HG02642 (cell line): ENCODE measurements at regions not wholly inside any gene's neighbourhood (a gene's known extent, or its start where the extent isn't known, plus 50 kb on each side); places are given as distances from the start of the nearest gene placed in this dataset.
"Not testable (repeated sequence)": the region's sequence is repeated elsewhere in the genome, so short reads cannot be mapped to it uniquely, and the experiment has no call there.

Source experiments
- ATAC-seq: cut with Tn5 transposase; IDR thresholded peaks from one replicate; pipeline ENCODE4 v1.9.1; 2021; ENCODE audit warnings: mild to moderate bottlenecking; ENCODE audit not compliant: unreplicated experiment, poor library complexity

DNA sequence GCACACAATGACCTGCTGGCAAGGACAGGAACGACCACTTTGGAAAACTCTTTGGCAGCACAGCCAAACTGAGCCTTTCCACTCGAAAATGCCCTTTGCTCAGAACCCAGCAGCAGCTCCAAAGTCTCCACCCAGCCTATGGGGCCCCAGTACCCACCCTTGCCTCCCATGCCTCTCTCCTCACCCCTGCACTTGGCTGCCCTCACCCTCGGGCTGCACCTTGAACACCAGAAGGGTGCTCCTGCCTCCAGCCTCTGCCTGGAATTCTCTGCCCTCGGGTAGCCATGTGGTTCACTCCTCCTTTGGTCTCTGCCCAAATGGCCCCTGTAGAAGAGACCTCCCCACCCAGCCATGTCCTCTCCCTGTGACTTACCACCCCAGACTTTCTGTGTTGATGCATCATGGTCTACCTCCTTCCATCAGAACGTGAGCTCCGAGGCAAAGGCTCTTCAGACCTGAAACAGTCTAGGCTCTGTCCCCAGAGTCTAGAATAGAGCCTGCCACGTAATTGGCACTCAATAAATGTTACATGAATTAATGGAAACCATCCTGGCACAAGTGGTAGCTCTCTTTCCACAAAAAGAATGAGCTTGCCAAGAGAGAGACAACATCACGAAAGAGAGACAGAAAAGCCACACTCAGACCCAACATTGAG lies 68.5 kb upstream of the METTL9 start:
- ATAC-seq = not testable (repeated sequence)

DNA sequence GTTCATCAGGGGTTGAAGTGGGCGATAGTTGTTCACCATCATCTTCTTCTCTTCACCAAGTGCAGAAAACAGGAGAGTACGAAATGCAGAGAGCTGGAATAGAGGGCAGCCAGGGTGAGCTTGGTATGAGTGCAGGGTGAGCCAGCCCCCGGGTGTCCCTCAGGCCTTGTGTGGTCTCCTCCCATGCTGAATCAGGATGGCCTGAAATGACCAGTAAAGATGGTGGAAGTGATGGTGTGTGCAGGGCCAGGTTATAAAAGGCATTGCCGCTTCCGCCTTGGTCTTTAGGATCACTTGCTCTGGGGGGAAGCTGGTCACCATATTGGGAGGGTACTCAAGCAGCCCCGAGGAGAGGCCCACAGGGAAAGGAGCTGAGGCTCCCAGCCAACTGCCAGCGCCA lies 66.4 kb upstream of the METTL9 start:
- not testable (repeated sequence) for ATAC-seq

DNA sequence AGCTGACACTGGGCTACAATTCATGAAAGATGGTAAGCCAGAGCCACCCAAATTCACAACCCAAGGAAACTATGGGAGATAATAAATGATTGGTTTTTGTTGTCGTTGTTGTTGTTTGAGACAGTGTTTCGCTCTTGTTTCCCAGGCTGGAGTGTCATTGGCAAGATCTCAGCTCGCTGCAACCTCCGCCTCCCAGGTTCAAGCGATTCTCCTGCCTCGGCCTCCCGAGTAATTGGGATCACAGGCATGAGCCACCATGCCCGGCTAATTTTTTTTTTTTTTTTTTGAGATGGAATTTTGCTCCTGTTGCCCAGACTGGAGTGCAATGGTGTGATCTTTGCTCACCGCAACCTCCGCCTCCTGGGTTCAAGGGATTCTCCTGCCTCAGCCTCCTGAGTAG lies 65.9 kb upstream of the METTL9 start:
- not testable (repeated sequence) for ATAC-seq

DNA sequence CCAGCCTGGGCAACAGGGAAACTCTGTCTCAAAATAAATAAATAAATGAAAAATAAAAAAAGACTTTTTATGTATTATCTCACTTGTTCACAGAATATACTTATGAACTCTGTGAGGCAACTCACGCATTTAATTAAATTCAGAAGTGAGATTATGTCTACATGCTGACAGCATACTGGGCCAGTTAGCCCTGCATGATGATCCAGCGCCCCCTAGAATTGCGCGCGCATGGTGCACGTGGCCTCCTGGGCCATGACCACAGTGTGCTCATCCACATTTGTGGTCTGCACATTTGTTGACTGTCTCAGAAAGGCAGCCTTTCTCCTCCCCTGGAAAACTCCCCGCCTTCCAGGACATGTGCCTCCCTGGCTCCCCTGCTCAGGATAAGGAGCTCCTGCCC lies 64.8 kb upstream of the METTL9 start:
- not testable (repeated sequence) for ATAC-seq

DNA sequence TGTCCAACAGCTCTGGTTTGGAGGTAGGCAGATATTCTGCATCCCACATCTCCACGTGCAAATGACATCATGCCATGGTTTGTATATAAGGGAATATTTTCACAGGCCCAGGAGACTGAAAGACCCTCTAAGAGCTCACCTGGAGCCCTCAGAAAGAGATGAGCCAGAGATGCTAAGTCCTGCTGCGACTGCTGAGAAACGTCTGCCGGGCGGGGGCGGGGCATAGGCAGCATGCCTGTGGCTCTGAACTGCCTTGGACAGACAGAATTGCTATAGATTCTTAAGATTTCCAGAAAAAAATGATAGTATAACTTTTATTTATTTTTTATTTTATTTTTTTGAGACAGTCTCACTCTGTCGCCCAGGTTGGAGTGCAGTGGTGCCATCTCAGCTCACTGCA lies 64.2 kb upstream of the METTL9 start:
- not testable (repeated sequence) for ATAC-seq

DNA sequence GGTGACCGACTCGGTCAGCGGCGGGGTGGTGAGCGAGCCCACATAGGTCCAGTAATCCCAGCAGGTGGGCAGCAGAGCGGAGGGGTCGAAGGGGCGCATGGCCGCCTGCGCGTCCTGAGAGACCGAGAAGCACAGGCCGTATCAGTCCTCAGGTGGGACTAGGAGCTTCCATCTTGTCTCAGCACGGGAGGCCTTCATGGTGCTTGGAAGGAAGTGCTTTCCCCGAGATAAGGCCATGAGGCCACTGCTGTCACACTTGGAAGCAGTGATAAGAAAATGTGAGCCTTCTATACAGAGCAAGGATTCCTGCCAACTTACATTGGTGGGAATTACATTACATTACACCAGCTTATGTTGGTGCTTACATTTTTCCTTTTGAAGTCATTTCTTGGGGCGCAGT lies 62.6 kb upstream of the METTL9 start:
- ATAC-seq = not testable (repeated sequence)

DNA sequence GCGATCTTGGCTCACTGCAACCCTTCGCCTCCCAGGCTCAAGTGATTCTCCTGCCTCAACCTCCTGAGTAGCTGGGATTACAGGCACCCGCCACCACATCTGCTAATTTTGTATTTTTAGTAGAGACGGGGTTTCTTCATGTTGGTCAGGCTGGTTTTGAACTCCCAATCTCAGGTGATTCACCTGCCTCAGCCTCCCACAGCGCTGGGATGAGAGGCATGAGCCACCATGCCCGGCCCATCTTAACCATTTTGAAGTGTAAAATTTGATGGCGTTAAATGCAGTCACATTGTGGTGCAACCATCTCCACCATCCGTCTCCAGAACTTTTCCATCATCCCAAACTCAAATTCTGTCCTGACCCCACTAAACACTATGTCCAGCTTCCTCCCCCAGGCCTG lies 61.8 kb upstream of the METTL9 start:
- not testable (repeated sequence) for ATAC-seq

DNA sequence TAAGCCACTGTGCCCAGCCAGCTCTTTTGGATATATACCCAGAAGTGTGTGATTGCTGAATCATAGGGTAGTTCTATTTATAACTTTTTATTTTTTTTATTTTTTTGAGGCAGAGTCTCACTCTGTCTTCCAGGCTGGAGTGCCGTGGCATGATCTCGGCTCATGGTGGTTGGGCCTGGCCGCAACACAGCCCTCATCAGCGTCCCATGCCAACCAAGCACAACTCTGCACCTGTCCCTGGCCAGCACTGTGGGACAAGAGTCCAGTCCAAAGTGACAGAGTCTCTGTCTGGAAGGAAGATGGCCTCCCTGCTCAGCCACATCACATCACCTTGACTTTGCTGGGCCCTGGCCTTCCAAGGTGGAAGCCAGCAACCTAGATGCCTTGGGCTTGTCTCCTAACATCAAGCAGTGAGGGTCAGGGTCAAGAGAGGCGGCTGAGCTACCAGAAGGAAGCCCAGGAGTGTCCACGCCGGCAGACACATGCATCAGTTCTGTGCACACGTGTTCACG lies 60.2 kb upstream of the METTL9 start:
- not testable (repeated sequence) for ATAC-seq

DNA sequence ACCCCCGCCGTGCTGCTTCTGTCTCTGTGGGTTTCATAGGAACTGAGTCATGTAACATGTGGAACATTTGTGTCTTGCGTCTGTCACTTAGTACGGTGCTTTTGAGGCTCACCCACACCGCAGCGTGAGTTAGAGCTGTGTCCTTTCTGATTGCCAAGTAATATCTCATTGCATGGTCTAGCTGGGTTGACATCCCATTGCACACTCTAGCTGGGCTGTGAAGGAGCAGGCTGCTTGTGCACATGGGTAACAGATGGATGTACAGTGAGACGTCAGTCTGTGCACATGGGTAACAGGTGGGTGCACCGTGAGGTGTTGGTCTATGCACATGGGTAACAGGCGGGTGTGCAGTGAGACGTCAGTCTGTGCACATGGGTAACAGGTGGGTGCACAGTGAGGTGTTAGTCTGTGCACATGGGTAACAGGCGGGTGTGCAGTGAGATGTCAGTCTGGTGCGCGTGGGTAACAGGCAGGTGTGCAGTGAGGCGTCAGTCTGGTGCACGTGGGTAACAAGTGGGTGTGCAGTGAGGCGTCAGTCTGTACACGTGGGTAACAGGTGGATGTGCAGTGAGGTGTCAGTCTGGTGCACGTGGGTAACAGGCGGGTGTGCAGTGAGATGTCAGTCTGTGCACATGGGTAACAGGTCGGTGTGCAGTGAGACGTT lies 58.5 kb upstream of the METTL9 start:
- ATAC-seq = peak; percentile 64

DNA sequence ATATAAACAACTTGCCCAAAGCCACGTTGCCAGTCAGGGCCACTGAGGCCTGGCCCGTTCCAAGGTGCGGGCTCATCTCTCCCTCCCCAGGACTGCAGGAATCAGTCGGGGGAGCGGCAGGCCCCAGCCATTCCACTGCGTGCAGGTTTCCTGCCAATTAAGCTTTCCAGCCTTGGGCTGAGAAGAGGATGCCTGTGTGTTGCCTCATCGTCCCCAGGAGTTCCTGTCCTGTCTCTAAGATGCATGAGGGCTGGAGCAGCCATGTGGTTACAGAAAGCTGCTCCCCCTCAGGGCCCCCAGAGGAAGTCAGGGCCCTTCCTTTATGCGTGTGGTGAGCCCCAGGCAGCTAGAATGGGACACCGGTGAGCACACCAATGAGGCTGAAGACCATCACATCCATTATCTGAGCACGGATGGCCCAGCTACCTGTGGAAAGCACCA lies 57.7 kb upstream of the METTL9 start:
- ATAC-seq = peak; percentile 38

DNA sequence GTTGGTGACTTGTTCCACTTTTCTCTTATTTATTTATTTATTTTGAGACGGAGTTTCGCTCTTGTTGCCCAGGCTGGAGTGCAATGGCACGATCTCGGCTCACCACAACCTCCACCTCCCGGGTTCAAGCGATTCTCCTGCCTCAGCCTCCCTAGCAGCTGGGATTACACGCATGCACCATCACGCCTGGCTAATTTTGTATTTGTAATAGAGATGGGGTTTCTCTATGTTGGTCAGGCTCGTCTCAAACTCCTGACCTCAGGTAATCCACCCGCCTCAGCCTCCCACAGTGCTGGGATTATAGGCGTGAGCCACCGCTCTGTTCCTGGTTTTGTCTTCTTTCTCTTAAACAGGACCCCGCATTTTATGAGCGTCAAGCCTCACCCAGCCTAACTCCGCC lies 57.3 kb upstream of the METTL9 start:
- not testable (repeated sequence) for ATAC-seq

DNA sequence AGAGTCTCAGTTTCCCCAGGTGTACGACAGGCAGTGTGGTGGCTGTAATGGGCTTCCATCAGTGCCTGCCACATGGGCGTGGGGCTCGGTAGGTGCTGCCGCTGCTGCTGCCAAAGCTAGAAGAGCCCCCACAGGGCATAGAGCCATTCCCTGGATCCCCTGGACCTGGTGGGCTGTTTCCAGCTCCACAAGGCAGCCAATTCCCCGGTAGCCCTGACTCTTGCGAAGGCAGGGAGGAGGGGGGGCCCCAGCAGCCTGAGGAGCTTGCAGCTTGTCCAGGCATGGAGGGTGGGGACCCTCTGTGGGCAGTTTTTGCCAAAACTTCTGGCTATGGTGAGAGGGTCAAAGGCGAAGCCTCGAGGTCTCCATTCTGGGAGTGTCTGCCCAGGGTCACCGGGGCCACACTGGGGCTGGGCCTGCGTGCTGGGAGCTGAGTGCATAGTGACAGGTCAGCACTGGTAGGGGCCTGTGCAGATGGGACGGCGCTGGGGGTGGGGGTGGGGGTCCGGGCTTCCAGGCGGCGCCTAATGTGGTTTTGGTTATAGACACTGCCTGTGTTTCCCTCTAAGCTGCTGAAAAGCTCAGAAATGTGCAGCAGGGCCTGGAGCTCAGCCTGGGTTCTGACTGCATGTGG lies 56.8 kb upstream of the METTL9 start:
- ATAC-seq = not testable (repeated sequence)

DNA sequence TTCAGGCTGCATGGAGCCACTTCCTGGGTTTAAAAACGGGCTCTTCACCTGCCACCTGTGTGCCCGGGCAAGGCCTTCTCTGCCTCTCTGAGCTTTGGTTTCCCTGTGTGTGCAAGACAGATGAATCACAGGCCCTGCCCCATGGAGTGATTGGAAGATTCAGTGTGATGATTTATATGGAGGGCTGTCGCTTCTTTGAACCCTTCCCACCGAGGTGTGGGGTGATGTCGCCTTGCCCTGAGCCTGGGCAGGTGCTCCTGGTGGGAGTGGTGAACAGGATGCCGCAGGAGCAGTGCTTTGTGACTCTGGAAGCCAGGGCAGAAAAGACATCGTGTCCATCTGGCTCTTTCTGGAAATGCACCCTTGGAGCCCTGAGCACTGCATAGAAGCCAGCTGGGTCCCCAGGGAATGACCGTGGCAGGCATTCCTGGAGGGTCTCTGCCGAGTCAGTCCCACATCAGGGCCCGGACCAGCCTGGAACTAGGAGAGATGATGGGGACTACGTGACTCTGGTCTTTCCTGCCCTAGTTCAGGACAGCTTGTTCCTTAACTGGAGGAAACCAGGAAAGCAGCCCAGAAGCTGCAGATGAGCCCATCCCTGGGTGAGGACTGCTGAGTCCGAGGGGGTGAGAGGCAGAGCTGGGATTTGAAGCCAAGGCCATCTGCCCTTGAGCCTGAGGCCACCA lies 56.1 kb upstream of the METTL9 start:
- ATAC-seq = not testable (repeated sequence)

DNA sequence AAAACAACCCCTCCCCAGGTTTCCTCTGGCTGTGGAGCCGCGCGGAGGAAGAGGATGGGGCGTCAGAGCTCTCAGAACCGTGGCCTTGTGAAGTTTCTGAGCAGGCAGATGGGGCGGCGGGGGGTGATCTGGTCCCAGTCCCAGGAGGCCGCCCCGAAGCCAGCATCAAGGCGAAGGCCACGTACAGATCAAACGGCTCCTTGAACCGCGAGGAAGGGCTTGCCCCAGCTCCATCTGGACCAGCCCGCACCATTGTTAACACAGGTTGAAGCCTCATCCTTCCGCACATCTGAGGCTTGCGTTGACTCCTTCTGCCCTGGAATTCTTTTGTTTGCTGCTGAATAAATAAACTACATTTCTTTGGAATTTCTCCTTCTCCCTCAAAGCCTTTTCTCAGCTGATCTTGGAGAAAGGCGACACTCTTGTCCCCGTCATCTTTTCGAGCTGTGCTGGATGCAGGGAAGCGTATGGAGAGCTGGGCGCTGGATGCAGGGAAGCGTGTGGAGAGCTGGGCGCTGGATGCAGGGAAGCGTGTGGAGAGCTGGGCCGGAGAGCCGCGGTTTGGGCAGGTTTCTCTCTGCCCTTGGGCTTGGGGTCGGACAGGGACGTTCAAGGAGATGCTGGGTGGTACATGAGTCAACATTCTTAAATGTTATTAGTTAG lies 53.6 kb upstream of the METTL9 start:
- not testable (repeated sequence) for ATAC-seq

DNA sequence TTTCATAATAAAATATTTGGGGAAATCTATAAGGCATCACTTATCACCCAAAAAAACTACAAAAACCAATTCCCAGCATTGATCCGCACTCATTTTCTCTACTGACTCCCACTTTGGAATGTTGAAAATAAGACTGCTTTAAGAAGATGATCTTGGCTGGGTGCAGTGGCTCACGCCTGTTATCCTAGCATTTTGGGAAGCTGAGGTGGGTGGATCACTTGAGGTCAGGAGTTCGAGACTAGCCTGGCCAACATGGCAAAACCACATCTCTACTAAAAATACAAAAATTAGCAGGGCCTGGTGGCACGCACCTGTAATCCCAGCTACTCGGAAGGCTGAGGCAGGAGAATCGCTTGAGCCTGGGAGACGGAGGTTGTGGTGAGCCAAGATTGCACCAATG lies 50.0 kb upstream of the METTL9 start:
- not testable (repeated sequence) for ATAC-seq
